ENCODE measurements at regions not wholly inside any gene's neighbourhood (a gene's known extent, or its start where the extent isn't known, plus 50 kb on each side); places are given as distances from the start of the nearest gene placed in this dataset.

DNA sequence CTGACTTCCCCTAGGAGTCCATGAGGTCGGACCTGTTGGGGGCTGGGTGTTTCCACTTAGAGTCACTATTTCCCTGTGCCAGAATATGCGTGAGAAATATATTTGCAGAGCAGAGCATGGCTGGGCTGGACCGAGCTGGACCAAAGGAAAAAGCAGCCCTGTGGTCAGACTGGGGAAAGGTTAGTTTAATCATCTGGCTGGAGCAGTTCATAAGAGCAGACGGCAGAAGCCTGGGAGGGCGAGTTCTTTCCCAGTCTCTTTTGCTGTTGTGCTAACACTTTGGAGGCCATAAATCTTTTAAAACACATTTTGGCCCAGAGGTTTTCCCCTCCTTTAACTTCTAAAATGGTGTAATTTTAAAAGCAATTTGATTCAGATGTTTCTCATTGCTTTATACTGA lies 66.5 kb downstream of the GLI2 start:
- H3K4me3 ChIP-seq (ENCODE audit: low read depth, low read length), result no peak overlapping the region
- TF ChIP-seq, protein P1, sequence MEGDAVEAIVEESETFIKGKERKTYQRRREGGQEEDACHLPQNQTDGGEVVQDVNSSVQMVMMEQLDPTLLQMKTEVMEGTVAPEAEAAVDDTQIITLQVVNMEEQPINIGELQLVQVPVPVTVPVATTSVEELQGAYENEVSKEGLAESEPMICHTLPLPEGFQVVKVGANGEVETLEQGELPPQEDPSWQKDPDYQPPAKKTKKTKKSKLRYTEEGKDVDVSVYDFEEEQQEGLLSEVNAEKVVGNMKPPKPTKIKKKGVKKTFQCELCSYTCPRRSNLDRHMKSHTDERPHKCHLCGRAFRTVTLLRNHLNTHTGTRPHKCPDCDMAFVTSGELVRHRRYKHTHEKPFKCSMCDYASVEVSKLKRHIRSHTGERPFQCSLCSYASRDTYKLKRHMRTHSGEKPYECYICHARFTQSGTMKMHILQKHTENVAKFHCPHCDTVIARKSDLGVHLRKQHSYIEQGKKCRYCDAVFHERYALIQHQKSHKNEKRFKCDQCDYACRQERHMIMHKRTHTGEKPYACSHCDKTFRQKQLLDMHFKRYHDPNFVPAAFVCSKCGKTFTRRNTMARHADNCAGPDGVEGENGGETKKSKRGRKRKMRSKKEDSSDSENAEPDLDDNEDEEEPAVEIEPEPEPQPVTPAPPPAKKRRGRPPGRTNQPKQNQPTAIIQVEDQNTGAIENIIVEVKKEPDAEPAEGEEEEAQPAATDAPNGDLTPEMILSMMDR (IDR thresholded peaks at IDR 0.05; ENCODE audit: insufficient read depth, low read depth, low read length, missing control alignments), result no peak
- DNase-seq (ENCODE audit: low read depth), result no peak

DNA sequence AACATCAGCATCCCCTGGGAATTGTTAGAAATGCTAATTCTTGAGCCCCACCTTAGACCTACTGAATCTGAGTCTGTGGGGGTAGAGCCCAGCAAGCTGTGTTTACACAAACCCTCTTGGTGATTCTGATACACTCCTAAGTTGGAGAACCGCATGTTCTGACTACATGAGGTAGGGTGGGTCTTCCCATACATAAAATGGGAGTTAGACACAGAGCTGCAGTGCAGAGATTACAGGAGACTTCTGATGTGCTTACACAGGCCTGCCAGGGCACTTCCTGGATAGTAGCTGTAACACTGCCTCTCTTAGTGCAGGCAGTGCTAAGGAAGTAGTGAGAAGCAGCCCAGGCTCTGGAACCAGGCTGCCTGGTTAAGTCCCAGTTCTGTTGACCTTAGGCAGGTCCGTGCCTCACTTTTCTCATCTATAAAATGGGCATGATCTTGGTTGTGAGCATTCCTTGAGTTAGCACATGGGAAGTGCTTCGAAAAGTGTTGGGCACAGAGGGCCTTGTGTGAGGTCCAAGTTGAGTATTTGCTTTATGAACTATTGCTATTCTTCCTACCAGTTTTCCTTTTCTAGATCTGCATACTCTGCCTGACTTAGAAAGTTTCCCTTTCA lies 67.3 kb downstream of the GLI2 start:
- TF ChIP-seq, protein P1 (IDR thresholded peaks at IDR 0.05; ENCODE audit: insufficient read depth, low read depth, low read length, missing control alignments), result no peak
- no peak for DNase-seq (ENCODE audit: low read depth)
- H3K4me3 ChIP-seq (ENCODE audit: low read depth, low read length), result no peak overlapping the region

DNA sequence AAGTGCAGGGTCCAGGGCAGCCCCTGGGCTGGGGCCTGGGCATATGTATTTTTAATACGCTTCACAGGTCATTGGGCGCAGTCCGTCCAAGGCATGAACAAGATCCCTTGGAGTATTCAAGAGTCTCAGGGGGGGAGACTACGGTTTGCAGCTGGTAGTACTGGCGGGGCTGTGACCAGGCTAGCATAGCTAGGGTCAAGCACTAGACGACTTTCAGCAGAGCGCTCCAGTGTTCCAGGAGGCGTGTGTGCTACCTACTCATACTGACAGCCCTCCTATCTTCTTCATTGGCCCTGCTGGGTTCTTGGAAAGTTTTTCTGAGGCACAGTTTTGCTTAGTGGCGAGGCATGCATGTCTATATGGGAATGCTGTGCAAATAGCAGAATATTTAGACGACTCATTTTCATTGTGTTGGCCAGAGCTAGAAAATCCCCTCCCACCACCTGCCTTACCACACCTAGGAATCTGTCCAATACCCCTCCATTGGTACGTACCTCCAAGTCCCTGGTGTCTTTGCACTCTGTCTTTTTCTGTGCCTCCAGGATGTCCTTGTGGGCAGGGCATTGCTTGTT lies 68.2 kb downstream of the GLI2 start:
- peak; percentile 21 for DNase-seq (ENCODE audit: low read depth)
- no peak overlapping the region for H3K4me3 ChIP-seq (ENCODE audit: low read depth, low read length)
- TF ChIP-seq, protein P1 (IDR thresholded peaks at IDR 0.05; ENCODE audit: insufficient read depth, low read depth, low read length, missing control alignments), result no peak

DNA sequence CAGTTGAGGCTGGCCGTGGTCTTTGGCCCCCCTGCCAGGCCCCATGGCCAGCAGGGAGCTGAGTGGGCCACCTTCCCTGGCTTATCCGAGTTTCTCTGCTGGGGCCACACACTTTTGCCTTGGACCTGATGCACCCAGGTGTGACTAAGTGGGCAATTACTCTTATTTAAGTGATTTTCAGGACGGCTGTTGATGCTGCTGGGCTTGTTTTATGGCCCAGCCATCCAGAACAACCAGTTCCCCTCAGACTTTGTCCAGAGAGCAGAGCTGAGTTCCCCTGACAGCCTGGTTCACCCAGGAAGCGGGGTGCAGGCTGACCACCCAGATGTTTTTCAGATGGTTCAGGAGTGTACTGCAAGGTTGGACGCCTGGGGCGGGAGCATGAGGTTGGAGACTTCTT lies 68.8 kb downstream of the GLI2 start:
- TF ChIP-seq, protein P1 (IDR thresholded peaks at IDR 0.05; ENCODE audit: insufficient read depth, low read depth, low read length, missing control alignments), result no peak
- H3K4me3 ChIP-seq (ENCODE audit: low read depth, low read length), result no peak overlapping the region
- DNase-seq (ENCODE audit: low read depth), result no peak

DNA sequence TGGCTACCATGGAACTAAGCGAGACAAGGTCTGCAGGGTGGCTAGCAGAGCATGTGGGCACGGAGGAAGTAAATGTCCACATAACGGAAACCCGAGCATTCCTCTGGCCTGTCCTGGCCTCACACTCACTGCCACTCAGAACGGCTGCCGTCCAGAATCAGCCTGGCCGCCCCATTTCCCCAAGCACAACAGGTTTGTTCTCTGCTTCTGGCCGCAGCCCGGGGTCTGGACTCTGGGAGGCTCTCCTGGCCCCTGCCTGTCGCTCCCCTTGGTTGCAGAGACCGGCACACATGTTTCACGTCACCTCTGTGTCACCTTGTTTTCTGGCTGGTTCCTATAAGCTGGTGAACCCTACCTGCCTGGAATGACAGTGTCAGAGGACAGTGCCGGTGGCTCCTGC lies 69.3 kb downstream of the GLI2 start:
- TF ChIP-seq, protein P1 (IDR thresholded peaks at IDR 0.05; ENCODE audit: insufficient read depth, low read depth, low read length, missing control alignments), result no peak
- no peak overlapping the region for H3K4me3 ChIP-seq (ENCODE audit: low read depth, low read length)

DNA sequence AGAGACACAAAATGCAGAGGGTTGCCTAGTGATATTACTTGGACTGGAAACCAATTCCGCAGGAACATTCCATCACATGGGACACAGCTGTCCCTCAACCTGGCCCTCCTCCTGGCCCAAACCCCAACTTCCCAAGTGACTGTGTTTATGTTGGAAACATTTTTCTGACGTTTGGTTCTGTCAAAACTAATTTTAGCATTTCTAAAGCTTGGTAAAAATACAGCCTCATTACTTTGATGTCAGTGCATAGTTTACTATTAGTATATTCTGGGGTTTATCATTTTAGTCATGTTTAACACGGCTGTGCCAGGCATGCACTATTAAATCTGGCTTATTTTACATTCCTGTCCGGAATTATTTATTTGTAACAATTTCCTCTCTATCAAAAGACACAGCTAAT lies 69.9 kb downstream of the GLI2 start:
- TF ChIP-seq, protein P1 (IDR thresholded peaks at IDR 0.05; ENCODE audit: insufficient read depth, low read depth, low read length, missing control alignments), result no peak
- no peak overlapping the region for H3K4me3 ChIP-seq (ENCODE audit: low read depth, low read length)
- no peak for DNase-seq (ENCODE audit: low read depth)

More for the DNA sequence above, 69.3 kb downstream of the GLI2 start:
- no peak for DNase-seq (ENCODE audit: low read depth)

DNA sequence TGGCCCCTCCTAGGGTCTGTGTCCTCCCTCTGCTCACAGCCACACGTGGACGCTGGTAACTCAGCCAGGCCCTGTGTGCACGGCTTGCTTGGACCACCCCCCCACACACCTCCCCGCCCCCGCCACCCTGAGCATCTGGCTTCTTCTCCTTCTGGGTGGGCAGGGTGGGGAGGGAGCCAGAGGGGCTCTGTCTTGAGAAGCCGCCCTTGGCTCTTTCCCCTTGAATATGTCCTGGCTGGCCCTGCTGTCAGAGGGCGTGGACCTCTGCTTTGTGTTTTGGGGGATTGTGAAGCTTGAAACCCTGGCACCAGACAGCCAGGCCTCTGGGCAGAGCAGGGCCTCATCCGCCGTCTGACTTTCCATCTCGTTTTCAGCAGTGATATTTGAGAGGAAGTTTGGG lies 72.1 kb downstream of the GLI2 start:
- no peak for DNase-seq (ENCODE audit: low read depth)
- TF ChIP-seq, protein P1 (IDR thresholded peaks at IDR 0.05; ENCODE audit: insufficient read depth, low read depth, low read length, missing control alignments), result no peak
- H3K4me3 ChIP-seq (ENCODE audit: low read depth, low read length), result no peak overlapping the region
